ENCODE measurements at regions not wholly inside any gene's neighbourhood (a gene's known extent, or its start where the extent isn't known, plus 50 kb on each side); places are given as distances from the start of the nearest gene placed in this dataset.

DNA sequence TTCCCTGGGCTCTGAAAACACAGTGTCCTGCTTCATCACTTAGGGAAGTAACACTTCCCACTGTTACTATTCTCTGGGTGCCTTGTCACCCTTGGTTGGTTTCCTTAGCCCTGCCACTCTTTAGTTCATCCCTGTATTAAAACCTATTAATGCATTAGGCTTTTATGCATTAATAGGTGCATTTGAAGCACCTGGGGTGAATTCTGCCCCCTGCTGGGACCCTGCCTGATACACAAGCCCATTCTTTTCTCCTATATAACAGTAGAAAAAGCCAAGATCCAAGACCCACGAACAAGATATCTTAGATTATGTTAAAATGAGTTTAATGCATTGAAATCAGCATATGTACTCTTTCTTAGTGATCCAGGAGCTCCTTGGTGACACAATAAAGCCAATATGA lies 235.7 kb downstream of the PMP22 start:
- Histone ChIP-seq H3K4me2 (no peak overlapping the region), H4K20me1 (ENCODE audit: insufficient read depth, poor library complexity, severe bottlenecking) (no peaks in the 10 kb centered on the region), H3K27me3 (peaks cover 4% of the 10 kb centered on the region), H3K4me1 (ENCODE audit: insufficient read depth) (no peaks in the 10 kb centered on the region), H3K4me3 (no peak overlapping the region), H2AFZ (no peak overlapping the region), H3K79me2 (no peaks in the 10 kb centered on the region), H3K27ac (no peak overlapping the region), H3K9me3 (ENCODE audit: low read depth) (no peaks in the 10 kb centered on the region), H3K9me2 (replicated peaks; ENCODE audit: insufficient read depth) (no peaks in the 10 kb centered on the region), H3K36me3 (replicated peaks; ENCODE audit: insufficient read depth, low read depth) (no peaks in the 10 kb centered on the region)
- no peak for DNase-seq (ENCODE audit: low spot score)
- TF ChIP-seq EZH2phosphoT487 (IDR thresholded peaks at IDR 0.05; ENCODE audit: low read depth, severe bottlenecking, unreplicated experiment) (no peak), EZH2 (IDR thresholded peaks at IDR 0.05; ENCODE audit: borderline replicate concordance) (no peak)
- TF ChIP-seq, protein P1, sequence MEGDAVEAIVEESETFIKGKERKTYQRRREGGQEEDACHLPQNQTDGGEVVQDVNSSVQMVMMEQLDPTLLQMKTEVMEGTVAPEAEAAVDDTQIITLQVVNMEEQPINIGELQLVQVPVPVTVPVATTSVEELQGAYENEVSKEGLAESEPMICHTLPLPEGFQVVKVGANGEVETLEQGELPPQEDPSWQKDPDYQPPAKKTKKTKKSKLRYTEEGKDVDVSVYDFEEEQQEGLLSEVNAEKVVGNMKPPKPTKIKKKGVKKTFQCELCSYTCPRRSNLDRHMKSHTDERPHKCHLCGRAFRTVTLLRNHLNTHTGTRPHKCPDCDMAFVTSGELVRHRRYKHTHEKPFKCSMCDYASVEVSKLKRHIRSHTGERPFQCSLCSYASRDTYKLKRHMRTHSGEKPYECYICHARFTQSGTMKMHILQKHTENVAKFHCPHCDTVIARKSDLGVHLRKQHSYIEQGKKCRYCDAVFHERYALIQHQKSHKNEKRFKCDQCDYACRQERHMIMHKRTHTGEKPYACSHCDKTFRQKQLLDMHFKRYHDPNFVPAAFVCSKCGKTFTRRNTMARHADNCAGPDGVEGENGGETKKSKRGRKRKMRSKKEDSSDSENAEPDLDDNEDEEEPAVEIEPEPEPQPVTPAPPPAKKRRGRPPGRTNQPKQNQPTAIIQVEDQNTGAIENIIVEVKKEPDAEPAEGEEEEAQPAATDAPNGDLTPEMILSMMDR (IDR thresholded peaks at IDR 0.05; ENCODE audit: poor library complexity), result no peak
- 68% methylated on average over 1 of the region's 1 CpG for WGBS (ENCODE audit: low lambda C conversion rate, missing lambda C conversion rate)

DNA sequence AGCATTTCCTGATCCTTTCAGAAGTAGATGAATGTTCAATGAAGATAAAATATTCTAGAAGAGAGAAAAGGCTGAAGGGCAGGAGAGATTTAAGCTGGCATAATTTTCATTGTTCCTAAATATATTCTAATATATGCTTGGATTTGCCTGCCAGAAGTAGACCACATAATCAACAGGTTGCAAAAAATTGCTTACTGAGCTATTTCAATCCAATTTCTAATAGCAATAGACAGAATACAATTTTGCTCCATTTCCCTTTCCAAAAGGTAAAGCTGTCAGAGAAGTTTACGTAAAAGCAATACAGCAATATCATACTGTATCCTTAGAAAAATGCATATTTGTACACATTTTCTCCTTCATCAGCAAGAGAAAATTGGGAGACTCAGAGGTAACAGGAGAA lies 237.3 kb downstream of the PMP22 start:
- no peak overlapping the region for H3K4me2 ChIP-seq
- no peaks in the 10 kb centered on the region for H3K9me2 ChIP-seq (replicated peaks; ENCODE audit: insufficient read depth)
- no peak overlapping the region for H3K27ac ChIP-seq
- H3K36me3 ChIP-seq (replicated peaks; ENCODE audit: insufficient read depth, low read depth), result no peaks in the 10 kb centered on the region
- no peaks in the 10 kb centered on the region for H3K9me3 ChIP-seq (ENCODE audit: low read depth)
- no peak for TF ChIP-seq EZH2 (IDR thresholded peaks at IDR 0.05; ENCODE audit: borderline replicate concordance)
- TF ChIP-seq EZH2phosphoT487 (IDR thresholded peaks at IDR 0.05; ENCODE audit: low read depth, severe bottlenecking, unreplicated experiment), result no peak
- TF ChIP-seq, protein P1 (IDR thresholded peaks at IDR 0.05; ENCODE audit: poor library complexity), result no peak
- no peak overlapping the region for H2AFZ ChIP-seq
- H3K4me3 ChIP-seq, result no peak overlapping the region
- 96% methylated on average over 1 of the region's 1 CpG for WGBS (ENCODE audit: low lambda C conversion rate, missing lambda C conversion rate)
- H3K27me3 ChIP-seq, result peaks cover 4% of the 10 kb centered on the region
- no peaks in the 10 kb centered on the region for H3K79me2 ChIP-seq
- no peak for DNase-seq (ENCODE audit: low spot score)
- H4K20me1 ChIP-seq (ENCODE audit: insufficient read depth, poor library complexity, severe bottlenecking), result no peaks in the 10 kb centered on the region
- no peaks in the 10 kb centered on the region for H3K4me1 ChIP-seq (ENCODE audit: insufficient read depth)

DNA sequence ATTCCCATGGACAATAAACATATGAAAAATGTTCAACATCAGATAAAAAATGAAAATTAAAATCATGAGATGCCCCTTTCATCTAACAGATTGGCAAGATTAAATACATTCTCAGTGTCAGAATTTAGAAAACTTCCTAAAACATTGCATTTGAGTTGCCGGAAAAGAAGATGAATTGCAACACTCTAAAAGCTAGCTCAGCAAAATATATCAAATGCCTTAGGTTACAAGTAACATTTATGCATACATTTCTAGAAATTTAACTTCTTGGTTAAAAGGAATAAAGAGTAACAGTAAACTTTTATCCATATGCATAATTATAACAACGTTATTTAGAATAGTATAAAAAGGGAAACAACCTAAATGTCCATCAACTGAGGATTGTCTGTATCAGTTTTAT lies 239.0 kb downstream of the PMP22 start:
- TF ChIP-seq, protein P1 (IDR thresholded peaks at IDR 0.05; ENCODE audit: poor library complexity), result no peak
- TF ChIP-seq EZH2phosphoT487 (IDR thresholded peaks at IDR 0.05; ENCODE audit: low read depth, severe bottlenecking, unreplicated experiment) (no peak), EZH2 (IDR thresholded peaks at IDR 0.05; ENCODE audit: borderline replicate concordance) (no peak)
- Histone ChIP-seq H3K9me2 (replicated peaks; ENCODE audit: insufficient read depth) (no peaks in the 10 kb centered on the region), H3K4me3 (no peak overlapping the region), H3K4me2 (no peak overlapping the region), H3K27ac (no peak overlapping the region), H3K27me3 (peaks cover 4% of the 10 kb centered on the region), H4K20me1 (ENCODE audit: insufficient read depth, poor library complexity, severe bottlenecking) (no peaks in the 10 kb centered on the region), H3K9me3 (ENCODE audit: low read depth) (no peaks in the 10 kb centered on the region), H2AFZ (no peak overlapping the region), H3K36me3 (replicated peaks; ENCODE audit: insufficient read depth, low read depth) (no peaks in the 10 kb centered on the region), H3K4me1 (ENCODE audit: insufficient read depth) (no peaks in the 10 kb centered on the region), H3K79me2 (no peaks in the 10 kb centered on the region)
- WGBS (ENCODE audit: low lambda C conversion rate, missing lambda C conversion rate), result 87% methylated on average over 2 of the region's 2 CpGs
- no peak for DNase-seq (ENCODE audit: low spot score)

Data from hepatocyte (in vitro differentiated cells).